ENCODE measurements at regions not wholly inside any gene's neighbourhood (a gene's known extent, or its start where the extent isn't known, plus 50 kb on each side); places are given as distances from the start of the nearest gene placed in this dataset.

GRCh38 chr5:153347611-153348010 is 142.9 kb upstream of the GRIA1 start:
- Histone ChIP-seq H3K36me3 (no peaks in the 10 kb centered on the region), H3K4me1 (no peaks in the 10 kb centered on the region), H3K4me3 (no peak overlapping the region), H3K27ac (no peak overlapping the region), H3K27me3 (no peaks in the 10 kb centered on the region), H3K9me3 (no peaks in the 10 kb centered on the region)
- no peak for TF ChIP-seq EP300 (IDR thresholded peaks at IDR 0.05; ENCODE audit: low read depth)
- no peak for TF ChIP-seq POLR2A (IDR thresholded peaks at IDR 0.05)
- TF ChIP-seq POLR2AphosphoS5 (IDR thresholded peaks at IDR 0.05): no peak
- TF ChIP-seq, protein P1, sequence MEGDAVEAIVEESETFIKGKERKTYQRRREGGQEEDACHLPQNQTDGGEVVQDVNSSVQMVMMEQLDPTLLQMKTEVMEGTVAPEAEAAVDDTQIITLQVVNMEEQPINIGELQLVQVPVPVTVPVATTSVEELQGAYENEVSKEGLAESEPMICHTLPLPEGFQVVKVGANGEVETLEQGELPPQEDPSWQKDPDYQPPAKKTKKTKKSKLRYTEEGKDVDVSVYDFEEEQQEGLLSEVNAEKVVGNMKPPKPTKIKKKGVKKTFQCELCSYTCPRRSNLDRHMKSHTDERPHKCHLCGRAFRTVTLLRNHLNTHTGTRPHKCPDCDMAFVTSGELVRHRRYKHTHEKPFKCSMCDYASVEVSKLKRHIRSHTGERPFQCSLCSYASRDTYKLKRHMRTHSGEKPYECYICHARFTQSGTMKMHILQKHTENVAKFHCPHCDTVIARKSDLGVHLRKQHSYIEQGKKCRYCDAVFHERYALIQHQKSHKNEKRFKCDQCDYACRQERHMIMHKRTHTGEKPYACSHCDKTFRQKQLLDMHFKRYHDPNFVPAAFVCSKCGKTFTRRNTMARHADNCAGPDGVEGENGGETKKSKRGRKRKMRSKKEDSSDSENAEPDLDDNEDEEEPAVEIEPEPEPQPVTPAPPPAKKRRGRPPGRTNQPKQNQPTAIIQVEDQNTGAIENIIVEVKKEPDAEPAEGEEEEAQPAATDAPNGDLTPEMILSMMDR (IDR thresholded peaks at IDR 0.05): no peak
- intact Hi-C loops (cut with DNase I; ENCODE audit: low total_unique reads): no loop called here
- in situ Hi-C loops (cut with MboI; ENCODE audit: low pct_ligation_motif_present in 1 of 4, low pct_unique_long_range_greater_than_20kb in 1 of 4, low sequenced_read_pairs in 3 of 4): no loop called here
- no peak for DNase-seq
- 0 to 29% methylated on average over 1 of the region's 1 CpG for WGBS, 2 donors (ENCODE audit: low coverage in 1 of 2)

DNA sequence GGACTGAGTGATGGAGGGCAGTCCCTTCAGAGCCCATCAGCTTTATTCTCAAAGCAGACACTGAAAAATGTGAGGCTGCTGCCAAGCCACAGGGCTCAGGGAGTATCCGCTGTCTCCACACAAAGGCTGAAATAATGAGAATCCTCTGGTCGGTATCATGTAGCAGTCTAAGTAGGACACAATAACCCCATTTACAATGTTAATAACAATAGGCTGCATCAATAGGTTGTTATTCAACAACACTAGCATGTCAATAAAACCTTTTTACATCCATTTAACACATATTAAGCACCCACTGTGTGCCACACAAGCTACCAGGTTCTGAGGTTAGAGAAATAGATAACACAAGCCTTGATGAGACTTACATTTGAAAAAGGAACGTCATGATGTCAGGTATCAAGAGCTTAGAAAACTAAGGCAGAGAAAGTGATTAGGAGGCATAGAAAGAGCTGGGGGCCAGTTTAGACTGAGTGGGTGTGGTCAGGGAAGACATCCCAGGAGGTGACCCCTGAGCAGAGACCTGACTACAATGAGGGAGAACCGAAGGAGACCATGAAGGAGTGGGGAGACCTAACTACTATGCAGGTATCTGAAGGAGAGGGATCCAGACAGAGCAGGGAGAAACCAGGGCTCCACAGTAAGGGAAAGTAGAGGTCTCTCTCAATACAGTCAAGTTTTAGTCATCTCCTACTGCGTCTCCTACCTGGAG is 140.1 kb upstream of the GRIA1 start:
- DNase-seq: no peak
- 7 to 41% methylated on average over 2 to 5 of the region's 5 CpGs for WGBS, 2 donors (ENCODE audit: low coverage in 1 of 2)
- in situ Hi-C loops (cut with MboI; ENCODE audit: low pct_ligation_motif_present in 1 of 4, low pct_unique_long_range_greater_than_20kb in 1 of 4, low sequenced_read_pairs in 3 of 4): no loop called here

DNA sequence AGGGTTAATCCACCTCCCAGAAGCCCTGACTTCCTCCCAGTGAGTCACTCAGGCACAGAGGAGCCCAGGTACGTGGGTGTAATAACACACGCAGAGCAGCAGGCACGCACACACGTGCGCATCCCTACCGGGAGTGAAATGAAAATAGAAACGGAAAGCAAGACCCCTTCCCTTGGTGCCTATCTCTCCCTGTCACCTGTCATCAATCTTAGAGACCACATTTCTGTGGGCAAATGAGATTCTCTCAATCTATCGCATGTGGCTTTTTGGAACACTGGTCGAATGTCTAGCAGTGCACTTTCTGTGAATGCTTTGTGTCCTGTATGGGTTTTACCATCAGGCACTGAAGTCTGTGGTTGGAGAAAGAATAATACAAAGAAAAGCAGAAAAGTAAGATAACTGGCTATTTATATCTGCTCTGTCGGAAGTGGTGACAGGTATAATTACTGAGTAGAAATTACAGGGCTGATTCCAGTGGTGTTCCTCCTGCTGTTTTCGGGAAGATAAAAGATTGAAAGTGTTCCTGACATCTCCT is 137.7 kb upstream of the GRIA1 start:
- Histone ChIP-seq H3K27ac (no peak overlapping the region), H3K9me3 (no peaks in the 10 kb centered on the region), H3K4me3 (no peak overlapping the region), H3K36me3 (no peaks in the 10 kb centered on the region), H3K27me3 (no peaks in the 10 kb centered on the region), H3K4me1 (no peaks in the 10 kb centered on the region)
- DNase-seq: no peak
- intact Hi-C loops (cut with DNase I; ENCODE audit: low total_unique reads) (no loop called here), in situ Hi-C loops (cut with MboI; ENCODE audit: low pct_ligation_motif_present in 1 of 4, low pct_unique_long_range_greater_than_20kb in 1 of 4, low sequenced_read_pairs in 3 of 4) (no loop called here)
- WGBS, 2 donors (ENCODE audit: low coverage in 1 of 2): 36 to 41% methylated on average over 4 to 11 of the region's 11 CpGs
- TF ChIP-seq POLR2AphosphoS5 (IDR thresholded peaks at IDR 0.05): no peak
- no peak for TF ChIP-seq EP300 (IDR thresholded peaks at IDR 0.05; ENCODE audit: low read depth)
- TF ChIP-seq, protein P1 (IDR thresholded peaks at IDR 0.05): no peak
- no peak for TF ChIP-seq POLR2A (IDR thresholded peaks at IDR 0.05)

More for the DNA sequence above, 140.1 kb upstream of the GRIA1 start:
- Histone ChIP-seq H3K27ac (no peak overlapping the region), H3K9me3 (no peaks in the 10 kb centered on the region), H3K4me1 (no peaks in the 10 kb centered on the region), H3K4me3 (no peak overlapping the region), H3K27me3 (no peaks in the 10 kb centered on the region), H3K36me3 (no peaks in the 10 kb centered on the region)
- TF ChIP-seq POLR2A (IDR thresholded peaks at IDR 0.05) (no peak), POLR2AphosphoS5 (IDR thresholded peaks at IDR 0.05) (no peak), EP300 (IDR thresholded peaks at IDR 0.05; ENCODE audit: low read depth) (no peak)
- TF ChIP-seq, protein P1 (IDR thresholded peaks at IDR 0.05): no peak
- intact Hi-C loops (cut with DNase I; ENCODE audit: low total_unique reads): no loop called here

GRCh38 chr5:153357493-153358112 is 132.9 kb upstream of the GRIA1 start:
- no peaks in the 10 kb centered on the region for H3K27me3 ChIP-seq
- H3K4me3 ChIP-seq: no peak overlapping the region
- in situ Hi-C loops (cut with MboI; ENCODE audit: low pct_ligation_motif_present in 1 of 4, low pct_unique_long_range_greater_than_20kb in 1 of 4, low sequenced_read_pairs in 3 of 4): no loop called here
- H3K4me1 ChIP-seq: no peaks in the 10 kb centered on the region
- no peak overlapping the region for H3K27ac ChIP-seq
- intact Hi-C loops (cut with DNase I; ENCODE audit: low total_unique reads): no loop called here
- WGBS, 2 donors (ENCODE audit: low coverage in 1 of 2): 73 to 91% methylated on average over 2 to 3 of the region's 3 CpGs
- H3K9me3 ChIP-seq: no peaks in the 10 kb centered on the region
- DNase-seq: no peak
- no peaks in the 10 kb centered on the region for H3K36me3 ChIP-seq
- TF ChIP-seq POLR2AphosphoS5 (IDR thresholded peaks at IDR 0.05) (no peak), POLR2A (IDR thresholded peaks at IDR 0.05) (no peak), EP300 (IDR thresholded peaks at IDR 0.05; ENCODE audit: low read depth) (no peak)
- TF ChIP-seq, protein P1 (IDR thresholded peaks at IDR 0.05): no peak
